ENCODE measurements at regions not wholly inside any gene's neighbourhood (a gene's known extent, or its start where the extent isn't known, plus 50 kb on each side); places are given as distances from the start of the nearest gene placed in this dataset.
"Not testable (repeated sequence)": the region's sequence is repeated elsewhere in the genome, so short reads cannot be mapped to it uniquely, and the experiment has no call there.

DNA sequence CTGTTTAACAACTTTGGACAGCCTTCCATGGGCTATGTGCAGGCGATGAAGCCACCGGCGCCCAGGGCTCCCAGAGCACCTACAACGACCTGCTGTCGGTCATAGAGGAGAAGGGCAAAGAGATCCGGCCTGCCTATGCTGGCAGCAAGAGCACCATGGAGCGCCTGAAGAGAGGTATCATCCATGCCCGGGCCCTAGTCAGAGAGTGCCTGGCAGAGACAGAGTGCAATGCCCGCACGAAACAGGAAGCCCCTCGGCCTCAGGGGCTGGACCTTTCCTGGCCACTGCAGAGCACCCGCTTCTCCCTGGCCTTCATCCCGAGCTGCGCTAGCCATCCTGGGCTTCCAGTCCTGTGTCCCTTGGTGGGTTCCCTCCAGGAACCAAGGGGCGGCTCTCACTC lies 497.0 kb upstream of the PHF14 start:
- WGBS, 2 donors (ENCODE audit: low coverage in 1 of 2) = no CpG with 5 or more reads among the region's 15 CpGs
- Histone ChIP-seq H3K4me1 (no peaks in the 10 kb centered on the region), H3K9me3 (no peaks in the 10 kb centered on the region), H3K36me3 (no peaks in the 10 kb centered on the region), H3K4me3 (no peak overlapping the region), H3K27me3 (no peaks in the 10 kb centered on the region), H3K27ac (no peak overlapping the region)
- no peak for ATAC-seq
- TF ChIP-seq, protein P1, sequence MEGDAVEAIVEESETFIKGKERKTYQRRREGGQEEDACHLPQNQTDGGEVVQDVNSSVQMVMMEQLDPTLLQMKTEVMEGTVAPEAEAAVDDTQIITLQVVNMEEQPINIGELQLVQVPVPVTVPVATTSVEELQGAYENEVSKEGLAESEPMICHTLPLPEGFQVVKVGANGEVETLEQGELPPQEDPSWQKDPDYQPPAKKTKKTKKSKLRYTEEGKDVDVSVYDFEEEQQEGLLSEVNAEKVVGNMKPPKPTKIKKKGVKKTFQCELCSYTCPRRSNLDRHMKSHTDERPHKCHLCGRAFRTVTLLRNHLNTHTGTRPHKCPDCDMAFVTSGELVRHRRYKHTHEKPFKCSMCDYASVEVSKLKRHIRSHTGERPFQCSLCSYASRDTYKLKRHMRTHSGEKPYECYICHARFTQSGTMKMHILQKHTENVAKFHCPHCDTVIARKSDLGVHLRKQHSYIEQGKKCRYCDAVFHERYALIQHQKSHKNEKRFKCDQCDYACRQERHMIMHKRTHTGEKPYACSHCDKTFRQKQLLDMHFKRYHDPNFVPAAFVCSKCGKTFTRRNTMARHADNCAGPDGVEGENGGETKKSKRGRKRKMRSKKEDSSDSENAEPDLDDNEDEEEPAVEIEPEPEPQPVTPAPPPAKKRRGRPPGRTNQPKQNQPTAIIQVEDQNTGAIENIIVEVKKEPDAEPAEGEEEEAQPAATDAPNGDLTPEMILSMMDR (IDR thresholded peaks at IDR 0.05) = no peak

DNA sequence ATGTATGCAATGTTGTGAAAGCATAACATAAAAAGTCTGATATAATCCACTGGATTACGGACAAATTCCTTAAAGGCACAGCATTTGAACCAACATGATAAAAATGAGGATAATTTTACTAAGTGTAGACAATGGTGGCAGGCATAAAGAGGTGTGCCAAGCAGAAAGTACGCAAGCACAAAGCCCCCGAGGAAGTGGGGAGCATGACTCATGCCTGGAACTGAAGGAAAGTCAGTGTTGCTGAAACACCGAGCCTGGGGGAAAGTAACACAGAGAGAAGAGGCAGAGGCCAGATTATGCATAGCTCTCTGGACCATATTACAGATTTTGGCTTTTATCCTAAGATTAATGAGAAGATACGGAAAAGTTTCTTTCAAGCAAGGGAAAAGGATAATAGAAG lies 490.0 kb upstream of the PHF14 start:
- TF ChIP-seq, protein P1 (IDR thresholded peaks at IDR 0.05) = no peak
- no peaks in the 10 kb centered on the region for H3K36me3 ChIP-seq
- H3K4me1 ChIP-seq = no peaks in the 10 kb centered on the region
- no peaks in the 10 kb centered on the region for H3K27me3 ChIP-seq
- H3K4me3 ChIP-seq = no peak overlapping the region
- no peaks in the 10 kb centered on the region for H3K9me3 ChIP-seq
- WGBS, 2 donors (ENCODE audit: low coverage in 1 of 2) = 72 to 74% methylated on average over 5 of the region's 5 CpGs
- H3K27ac ChIP-seq = no peak overlapping the region
- no peak for ATAC-seq

DNA sequence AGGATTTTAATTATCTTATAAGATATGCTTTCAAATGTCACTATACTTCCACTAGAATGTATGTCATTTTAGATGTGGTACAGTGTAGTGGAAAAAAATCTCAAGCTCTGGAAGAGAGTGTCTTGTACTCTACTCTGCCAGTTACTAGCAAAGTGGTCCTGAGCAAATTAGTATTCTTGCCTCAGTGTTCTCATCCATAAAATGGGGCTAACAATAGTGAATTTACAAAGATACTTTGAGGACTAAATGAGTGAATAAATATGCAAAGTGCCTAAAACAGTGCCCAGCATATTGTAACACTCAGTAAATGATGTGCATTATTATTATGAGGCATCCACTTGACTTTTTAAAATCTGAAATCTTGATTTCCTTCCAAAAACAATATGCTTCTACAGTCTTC lies 488.9 kb upstream of the PHF14 start:
- TF ChIP-seq, protein P1 (IDR thresholded peaks at IDR 0.05) = no peak
- TF ChIP-seq POLR2AphosphoS5 (IDR thresholded peaks at IDR 0.05) (no peak), POLR2A (IDR thresholded peaks at IDR 0.05) (no peak), EP300 (IDR thresholded peaks at IDR 0.05) (no peak)
- H3K9me3 ChIP-seq = no peaks in the 10 kb centered on the region
- no peaks in the 10 kb centered on the region for H3K36me3 ChIP-seq
- no peak overlapping the region for H3K4me3 ChIP-seq
- no peak overlapping the region for H3K27ac ChIP-seq
- H3K4me1 ChIP-seq = no peaks in the 10 kb centered on the region
- H3K27me3 ChIP-seq = no peaks in the 10 kb centered on the region
- ATAC-seq = no peak

DNA sequence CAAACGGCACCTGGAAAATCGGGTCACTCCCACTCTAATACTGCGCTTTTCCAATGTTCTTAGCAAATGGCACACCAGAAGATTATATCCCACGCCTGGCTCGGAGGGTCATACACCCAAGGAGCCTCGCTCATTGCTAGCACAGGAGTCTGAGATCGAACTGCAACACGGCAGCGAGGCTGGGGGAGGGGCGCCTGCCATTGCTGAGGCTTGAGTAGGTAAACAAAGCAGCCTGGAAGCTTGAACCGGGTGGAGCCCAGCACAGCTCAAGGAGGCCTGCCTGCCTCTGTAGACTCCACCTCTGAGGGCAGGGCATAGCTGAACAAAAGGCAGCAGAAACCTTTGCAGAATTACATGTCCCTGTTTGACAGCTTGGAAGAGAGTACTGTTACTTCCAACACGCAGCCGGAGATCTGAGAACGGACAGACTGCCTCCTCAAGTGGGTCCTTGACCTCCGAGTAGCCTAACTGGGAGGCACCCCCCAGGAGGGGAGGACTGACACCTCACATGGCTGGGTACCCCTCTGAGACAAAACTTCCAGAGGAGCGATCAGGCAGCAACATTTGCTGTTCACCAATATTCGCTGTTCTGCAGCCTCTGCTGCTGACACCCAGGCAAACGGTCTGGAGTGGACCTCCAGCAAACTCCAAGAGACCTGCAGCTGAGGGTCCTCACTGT lies 472.3 kb upstream of the PHF14 start:
- not testable (repeated sequence) for H3K27ac ChIP-seq, H3K27me3 ChIP-seq, H3K36me3 ChIP-seq, H3K4me3 ChIP-seq, ATAC-seq, H3K4me1 ChIP-seq
- peaks cover 0 to 37% (median 0%) of the 10 kb centered on the region in 3 donors for H3K9me3 ChIP-seq
- WGBS, 2 donors (ENCODE audit: low coverage in 1 of 2) = 91 to 100% methylated on average over 2 to 6 of the region's 18 CpGs

DNA sequence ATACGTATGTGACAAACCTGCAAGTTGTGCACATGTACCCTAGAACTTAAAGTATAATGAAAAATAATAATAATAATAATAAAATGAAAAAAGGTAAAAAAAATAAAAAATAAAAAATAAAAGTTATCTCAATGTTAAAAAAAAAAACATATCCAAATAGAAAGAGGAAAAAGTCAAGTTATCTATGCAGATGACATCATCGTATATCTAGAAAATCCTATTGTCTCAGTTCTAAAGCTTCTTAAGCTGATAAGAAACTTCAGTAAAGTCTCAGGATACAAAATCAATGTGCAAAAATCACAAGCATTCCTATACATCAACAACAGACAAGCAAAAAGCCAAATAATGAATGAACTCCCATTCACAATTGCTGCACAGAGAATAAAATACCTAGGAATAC lies 466.6 kb upstream of the PHF14 start:
- Histone ChIP-seq H3K9me3 (no peaks in the 10 kb centered on the region), H3K27ac (no peak overlapping the region), H3K4me1 (no peaks in the 10 kb centered on the region), H3K27me3 (no peaks in the 10 kb centered on the region), H3K4me3 (no peak overlapping the region), H3K36me3 (no peaks in the 10 kb centered on the region)
- 100% methylated on average over 2 of the region's 2 CpGs; no CpG with 5 or more reads in 1 of the 2 donors for WGBS, 2 donors (ENCODE audit: low coverage in 1 of 2)
- TF ChIP-seq EP300 (IDR thresholded peaks at IDR 0.05) (no peak), POLR2AphosphoS5 (IDR thresholded peaks at IDR 0.05) (no peak), POLR2A (IDR thresholded peaks at IDR 0.05) (no peak)
- TF ChIP-seq, protein P1 (IDR thresholded peaks at IDR 0.05) = no peak
- no peak for ATAC-seq

DNA sequence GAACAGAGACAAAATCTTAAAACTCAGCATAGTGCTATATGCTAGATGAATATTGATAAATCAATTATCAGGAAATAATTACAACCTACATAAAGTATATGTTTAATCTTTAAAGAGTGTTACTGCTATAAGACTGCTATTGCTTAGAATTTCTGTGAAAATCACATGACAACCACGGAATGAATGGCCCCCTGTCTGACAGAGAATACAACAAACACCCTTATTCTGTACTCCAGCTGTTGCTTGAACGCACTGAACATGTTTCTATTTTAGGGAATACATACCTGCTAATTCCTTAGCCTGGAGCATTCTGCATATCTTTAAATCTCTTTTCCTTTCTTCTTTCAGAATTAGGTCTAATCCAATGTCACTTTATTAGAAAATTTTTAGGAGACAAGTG lies 452.4 kb upstream of the PHF14 start:
- Histone ChIP-seq H3K9me3 (no peaks in the 10 kb centered on the region), H3K27ac (no peak overlapping the region), H3K4me1 (no peaks in the 10 kb centered on the region), H3K36me3 (no peaks in the 10 kb centered on the region), H3K27me3 (no peaks in the 10 kb centered on the region), H3K4me3 (no peak overlapping the region)
- WGBS, 2 donors (ENCODE audit: low coverage in 1 of 2) = 8 to 20% methylated on average over 2 of the region's 2 CpGs
- TF ChIP-seq, protein P1 (IDR thresholded peaks at IDR 0.05) = no peak
- TF ChIP-seq EP300 (IDR thresholded peaks at IDR 0.05) = no peak
- no peak for ATAC-seq

DNA sequence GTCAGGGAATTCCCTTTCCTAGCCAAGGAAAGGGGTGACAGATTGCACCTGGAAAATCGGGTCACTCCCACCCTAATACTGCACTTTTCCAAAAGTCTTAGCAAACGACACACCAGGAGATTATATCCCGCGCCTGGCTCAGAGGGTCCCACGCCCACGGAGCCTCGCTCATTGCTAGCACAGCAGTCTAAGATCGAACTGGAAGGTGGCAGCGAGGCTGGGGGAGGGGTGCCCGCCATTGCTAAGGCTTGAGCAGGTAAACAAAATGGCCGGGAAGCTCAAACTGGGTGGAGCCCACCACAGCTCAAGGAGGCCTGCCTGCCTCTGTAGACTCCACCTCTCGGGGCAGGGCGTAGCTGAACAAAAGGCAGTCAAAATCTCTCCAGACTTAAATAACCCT lies 440.2 kb upstream of the PHF14 start:
- WGBS, 2 donors (ENCODE audit: low coverage in 1 of 2) = no CpG with 5 or more reads among the region's 13 CpGs
- not testable (repeated sequence) for H3K36me3 ChIP-seq, ATAC-seq

More for the DNA sequence above, 440.2 kb upstream of the PHF14 start:
- H3K4me1 ChIP-seq, H3K27me3 ChIP-seq, H3K27ac ChIP-seq, H3K4me3 ChIP-seq: not testable (repeated sequence)
- peaks cover 0 to 11% (median 0%) of the 10 kb centered on the region in 3 donors for H3K9me3 ChIP-seq
